SIG-M5 treated with dmso at 0.1 percent for 504 hours (cell line): ENCODE measurements at regions not wholly inside any gene's neighbourhood (a gene's known extent, or its start where the extent isn't known, plus 50 kb on each side); places are given as distances from the start of the nearest gene placed in this dataset.
A peak's percentile ranks its signal among the peaks of the same experiment; 100 is the strongest.
"Not testable (repeated sequence)": the region's sequence is repeated elsewhere in the genome, so short reads cannot be mapped to it uniquely, and the experiment has no call there.

Experiments used
- DNase-seq: peaks from one replicate; lab custom pipeline; 2025; ENCODE audit not compliant: unreplicated experiment; lab: John Stamatoyannopoulos, UW

DNA sequence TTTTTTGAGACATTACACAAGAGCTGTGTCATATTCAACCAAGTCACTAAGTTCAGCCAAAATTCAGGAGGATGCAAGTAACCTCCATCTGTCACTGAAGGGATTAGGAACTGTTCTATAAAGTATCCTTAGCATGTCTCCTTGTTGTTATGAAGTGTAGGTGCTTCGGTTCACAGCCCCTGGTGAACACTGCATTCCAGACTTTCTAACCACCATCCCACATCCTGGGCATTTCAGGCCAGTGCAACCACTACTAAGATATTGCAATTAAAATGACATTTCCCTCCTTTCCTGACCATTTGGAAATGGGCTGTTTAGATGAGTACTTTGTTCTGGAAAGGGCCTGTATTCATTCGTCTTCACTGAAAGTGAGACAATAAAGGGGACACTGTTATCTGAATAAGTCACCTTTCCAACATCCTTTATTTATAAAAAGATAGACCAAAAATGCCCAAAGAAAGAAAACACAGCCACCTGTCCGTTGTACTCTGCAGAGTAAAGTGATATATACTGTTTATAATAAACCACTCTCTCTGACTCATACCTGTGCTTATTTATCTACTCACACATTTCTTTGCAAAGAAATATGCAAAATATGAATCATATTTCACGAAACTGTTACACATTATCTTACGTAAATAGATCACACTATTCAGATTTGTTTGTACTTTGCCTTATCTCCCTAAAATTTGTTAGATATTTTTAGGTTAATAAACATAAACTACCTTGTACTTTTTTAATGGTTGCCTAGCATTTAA is 861.9 kb downstream of the CDH18 start:
- no peak for DNase-seq

DNA sequence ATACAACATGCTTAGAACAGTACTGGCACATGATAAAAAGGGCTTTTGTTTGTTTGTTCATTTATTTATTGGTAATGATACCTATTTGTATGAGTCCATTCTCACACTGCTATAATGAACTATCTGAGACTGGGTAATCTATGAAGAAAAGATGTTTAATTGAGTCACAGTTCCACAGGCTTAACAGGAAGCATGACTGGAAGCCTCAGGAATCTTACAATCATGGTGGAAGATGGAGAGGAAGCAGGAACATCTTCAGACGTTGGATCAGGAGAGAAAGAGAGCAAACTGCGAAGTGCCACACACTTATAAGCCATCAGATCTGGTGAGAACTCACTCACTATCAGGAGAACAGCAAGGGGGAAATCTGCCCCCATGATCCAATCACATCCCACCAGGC is 847.7 kb downstream of the CDH18 start:
- no peak for DNase-seq

DNA sequence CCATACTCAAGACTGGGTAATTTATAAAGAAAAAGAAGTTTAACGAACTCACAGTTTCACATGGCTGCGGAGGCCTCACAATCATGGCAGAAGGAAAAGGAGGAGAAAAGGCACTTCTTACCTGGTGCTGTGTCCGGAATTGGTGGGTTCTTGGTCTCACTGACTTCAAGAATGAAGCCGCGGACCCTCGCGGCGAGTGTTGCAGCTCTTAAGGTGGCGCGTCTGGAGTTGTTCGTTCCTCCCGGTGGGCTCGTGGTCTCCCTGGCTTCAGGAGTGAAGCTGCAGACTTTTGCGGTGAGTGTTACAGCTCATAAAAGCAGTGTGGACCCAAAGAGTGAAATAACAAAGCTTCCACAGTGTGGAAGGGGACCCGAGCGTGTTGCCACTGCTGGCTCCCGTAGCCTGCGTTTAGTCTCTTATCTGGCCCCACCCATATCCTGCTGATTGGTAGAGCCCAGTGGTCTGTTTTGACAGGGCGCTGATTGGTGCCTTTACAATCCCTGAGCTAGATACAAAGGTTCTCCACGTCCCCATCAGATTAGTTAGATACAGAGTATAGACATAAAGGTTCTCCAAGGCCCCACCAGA is 846.0 kb downstream of the CDH18 start:
- not testable (repeated sequence) for DNase-seq

DNA sequence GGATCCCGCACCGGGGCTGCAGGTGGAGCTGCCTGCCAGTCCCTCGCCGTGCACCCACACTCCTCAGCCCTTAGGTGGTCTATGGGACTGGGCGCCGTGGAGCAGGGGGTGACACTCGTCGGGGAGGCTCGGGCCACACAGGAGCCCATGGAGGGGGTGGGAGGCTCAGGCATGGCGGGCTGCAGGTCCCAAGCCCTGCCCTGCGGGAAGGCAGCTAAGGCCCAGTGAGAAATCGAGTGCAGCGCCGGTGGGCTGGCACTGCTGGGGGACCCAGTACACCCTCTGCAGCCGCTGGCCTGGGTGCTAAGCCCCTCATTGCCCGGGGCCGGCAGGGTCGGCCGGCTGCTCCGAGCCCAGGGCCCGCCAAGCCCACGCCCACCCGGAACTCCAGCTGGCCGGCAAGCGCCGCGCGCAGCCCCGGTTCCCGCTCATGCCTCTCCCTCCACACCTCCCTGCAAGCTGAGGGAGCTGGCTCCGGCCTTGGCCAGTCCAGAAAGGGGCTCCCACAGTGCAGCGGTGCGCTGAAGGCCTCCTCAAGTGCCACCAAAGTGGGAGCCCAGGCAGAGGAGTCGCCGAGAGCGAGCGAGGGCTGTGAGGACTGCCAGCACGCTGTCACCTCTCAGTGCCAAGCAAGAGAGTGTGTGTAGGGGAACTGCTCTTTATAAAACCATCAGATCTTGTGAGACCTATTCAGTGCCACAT is 845.1 kb downstream of the CDH18 start:
- not testable (repeated sequence) for DNase-seq

DNA sequence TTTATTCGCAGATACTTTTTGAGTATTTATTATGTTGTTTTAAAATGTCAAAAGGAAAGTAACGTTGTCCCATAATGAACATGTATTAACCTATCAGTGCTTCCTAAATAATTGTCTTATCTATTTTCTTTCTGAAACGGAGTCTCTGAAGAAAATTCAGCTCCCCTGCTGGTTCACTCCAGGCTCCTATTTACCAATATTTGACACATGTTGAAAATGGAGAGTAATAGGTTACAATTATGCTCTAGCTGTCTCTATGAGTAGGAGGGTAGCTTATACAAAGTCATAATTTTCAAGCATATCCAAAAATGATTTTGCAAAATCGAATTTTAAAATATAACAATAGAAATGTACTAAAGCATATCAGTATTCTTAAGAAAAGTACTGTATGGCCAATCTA is 844.1 kb downstream of the CDH18 start:
- DNase-seq: no peak

DNA sequence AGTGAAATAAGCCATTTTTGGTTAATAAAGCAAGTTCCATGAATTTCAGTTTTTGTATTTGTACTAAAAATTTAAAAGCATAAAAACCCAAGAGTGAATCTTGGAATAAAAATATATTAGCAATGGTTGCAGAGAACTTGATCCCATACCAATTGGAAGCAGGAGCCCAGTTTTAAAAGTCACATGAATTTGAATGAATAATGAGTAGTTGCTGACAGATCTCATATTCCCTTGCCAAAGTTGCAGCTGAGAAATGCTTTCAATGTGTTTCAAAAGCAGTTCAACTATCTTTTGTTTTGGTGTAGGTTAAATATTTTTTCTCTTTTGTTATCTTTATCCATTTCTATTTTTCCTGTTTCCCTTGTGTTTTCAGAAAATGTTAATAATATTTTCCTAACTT is 818.6 kb downstream of the CDH18 start:
- DNase-seq: no peak

DNA sequence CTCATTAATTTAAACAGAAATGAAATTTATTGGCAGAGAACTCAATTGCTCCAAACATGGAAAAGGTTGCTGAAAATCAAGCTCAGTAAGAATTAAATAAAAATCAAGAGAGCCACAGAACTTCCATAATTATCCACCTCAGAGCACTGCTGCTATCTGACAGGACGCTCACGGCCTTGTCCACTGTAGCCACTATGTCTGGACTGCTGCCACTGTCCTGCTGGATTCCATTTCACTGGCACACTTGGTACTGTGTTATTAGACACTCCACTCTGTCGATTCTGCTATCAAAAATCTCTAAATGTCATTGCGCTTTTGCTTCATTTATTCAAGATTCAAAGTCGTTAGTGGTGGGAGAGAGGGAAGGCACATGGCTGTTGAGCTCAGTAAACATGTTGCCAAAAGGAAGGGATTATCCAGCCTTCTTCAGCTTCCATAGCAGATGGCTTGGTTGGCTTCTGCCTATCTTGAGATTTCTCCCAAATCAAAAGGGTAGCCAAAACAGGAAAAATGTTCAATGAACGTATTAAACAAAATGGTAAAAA is 815.0 kb downstream of the CDH18 start:
- no peak for DNase-seq

DNA sequence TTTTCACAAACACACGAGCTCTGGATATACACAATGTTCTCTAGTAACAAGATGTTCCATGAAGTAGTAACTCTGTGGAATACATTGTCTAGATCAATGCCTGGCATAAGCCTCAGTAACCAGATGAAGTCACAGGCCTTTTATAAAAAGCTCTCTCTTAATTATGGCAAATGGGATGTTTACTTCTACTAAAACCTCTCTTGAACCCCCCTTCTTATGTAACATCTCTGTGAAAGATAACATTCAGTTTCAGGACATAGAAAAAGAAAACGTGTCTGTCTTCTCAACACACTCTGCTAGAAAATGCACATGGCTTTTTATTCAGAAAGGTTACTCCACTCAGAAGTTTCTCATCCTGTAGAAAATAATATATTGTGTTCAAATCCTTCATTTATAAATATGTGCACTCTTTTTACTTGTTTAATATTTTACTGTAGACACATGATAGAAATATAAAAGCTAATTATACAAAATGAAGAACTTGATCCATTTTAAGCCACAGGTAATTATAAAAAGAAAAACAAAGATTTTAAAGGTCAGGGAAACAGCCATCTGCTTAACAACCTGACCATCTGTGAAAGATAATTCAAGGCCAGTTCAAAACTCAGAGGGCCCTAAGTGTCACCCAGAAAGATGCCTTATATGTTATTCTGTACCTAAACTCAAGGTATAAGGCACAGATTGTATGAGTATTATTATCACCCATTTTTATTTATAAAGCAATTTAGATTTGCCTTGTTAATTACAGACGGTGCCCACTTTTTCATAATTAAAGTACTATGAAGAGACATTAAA is 812.0 kb downstream of the CDH18 start:
- DNase-seq: no peak

DNA sequence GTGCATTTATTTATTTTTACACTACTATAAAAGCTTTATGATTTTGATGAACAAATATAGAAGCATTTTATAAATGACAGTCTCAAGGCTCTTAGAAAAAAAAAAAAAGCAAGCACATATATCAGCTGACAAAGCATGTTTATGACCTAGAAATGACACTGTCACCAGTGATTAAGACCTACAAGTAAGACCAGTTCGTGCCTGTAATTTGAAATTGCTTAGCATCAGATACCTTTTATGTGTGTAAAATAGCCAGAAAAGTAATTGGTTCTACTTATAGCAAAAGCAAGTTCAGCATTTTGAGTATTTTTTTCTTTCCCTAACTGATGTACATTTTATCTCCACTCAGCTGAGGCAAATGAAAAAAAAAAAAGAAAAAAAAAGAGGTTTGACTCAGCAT is 808.4 kb downstream of the CDH18 start:
- DNase-seq: no peak

DNA sequence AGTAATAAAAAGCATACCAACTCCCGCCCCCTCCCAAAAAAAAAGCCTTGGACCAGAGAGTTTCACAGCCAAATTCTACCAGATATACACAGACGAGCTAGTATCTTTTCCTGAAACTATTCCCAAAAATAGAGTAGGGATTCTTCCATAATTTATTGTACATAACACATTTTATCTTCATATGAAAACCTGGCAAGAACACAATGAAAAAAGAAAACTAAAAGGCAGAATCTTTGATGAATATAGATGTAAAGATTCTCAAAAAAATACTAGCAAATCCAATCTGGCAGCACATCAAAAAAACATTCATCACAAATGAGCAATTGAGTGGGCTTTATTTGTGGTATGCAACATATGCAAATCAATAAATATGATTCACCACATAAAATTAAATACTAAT is 798.8 kb downstream of the CDH18 start:
- DNase-seq: no peak

DNA sequence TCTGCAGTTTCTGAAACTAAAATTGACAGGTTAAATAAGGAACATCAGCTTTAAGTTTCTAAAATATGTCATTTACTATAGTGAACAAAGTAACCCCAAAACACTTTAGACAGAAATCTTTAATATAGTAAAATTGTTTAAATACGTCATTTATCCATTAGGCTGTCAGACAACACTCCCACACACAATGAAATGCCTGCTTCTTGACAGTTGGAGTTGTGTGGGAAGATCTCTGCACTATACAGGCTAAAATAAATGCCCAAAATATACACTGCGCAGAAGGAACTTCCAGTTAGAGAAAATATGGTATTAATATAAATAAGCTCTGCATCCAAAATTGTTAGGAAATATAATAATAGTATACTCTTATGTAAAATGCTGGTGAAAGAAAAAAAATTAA is 794.4 kb downstream of the CDH18 start:
- DNase-seq: no peak

DNA sequence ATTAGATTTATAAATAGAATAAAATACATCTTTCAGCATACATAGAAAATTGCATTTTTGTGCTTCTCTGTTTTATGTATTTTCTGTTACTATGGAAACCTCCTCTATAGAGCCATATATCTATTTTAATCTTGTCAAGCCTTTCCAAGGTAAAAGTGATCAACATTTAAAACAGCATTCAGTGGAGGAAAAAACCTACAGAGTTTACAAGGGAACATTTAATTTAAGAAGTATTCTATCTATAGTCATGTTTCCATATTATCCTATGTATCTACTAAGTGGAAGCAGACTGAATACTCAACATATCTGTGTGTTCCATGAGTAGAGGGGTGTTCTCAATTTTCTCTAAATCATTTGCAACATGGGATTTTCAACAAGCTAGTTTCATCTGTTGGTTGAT is 791.4 kb downstream of the CDH18 start:
- no peak for DNase-seq

DNA sequence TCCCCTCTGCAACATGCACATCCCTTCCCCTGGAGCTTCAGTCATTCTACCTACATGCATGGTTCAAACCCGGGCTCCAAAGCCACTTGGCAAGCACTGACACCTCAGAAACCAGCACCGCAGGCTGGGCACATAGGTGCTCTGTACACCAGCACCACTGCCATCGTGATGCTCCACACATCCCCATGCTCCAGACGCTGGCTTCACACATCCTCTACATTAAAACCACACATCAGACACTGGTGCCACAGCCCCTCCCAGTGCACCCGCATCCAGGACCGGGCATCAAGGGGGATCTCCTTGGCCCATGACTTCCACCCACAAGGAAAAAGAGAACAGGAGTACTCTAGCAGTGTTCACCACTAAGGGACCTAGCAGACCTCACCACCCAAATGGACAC is 787.7 kb downstream of the CDH18 start:
- DNase-seq: no peak

DNA sequence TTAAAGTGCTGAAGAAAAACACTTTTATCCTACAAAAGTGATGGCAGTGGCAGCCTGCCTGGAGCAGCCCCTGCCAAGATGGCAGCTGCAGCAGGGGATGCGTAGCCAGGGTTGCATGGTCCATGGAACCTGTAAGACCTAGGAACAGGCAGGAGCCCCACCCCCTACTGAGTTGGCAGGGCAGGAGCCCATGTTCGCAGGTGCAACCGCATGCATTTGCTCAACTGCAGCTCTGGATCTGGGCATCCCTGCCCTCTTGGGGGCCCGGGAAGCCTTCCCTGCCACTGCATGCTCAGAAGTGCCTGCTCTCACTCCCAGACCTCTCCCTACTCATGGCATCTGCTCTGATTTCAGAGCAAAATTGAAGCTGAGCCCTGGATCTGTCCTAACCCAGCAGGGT is 779.6 kb downstream of the CDH18 start:
- DNase-seq: no peak

DNA sequence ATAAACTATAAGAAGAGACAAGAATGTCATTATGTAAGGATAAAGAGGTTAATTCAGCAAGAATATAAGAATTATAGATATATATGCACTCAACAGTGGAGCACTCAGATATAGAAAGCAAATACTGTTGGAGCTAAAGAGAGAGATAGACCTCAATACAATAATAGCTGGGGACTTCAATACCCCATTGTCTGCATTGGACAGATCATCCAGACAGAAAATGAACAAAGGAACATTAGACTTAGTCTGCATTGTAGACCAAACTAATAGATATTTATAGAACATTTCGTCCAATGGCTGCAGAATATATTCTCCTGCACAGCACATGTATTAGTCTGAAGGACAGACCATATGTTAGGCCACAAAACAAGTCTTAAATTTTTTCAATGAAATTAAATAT is 777.1 kb downstream of the CDH18 start:
- DNase-seq: no peak

DNA sequence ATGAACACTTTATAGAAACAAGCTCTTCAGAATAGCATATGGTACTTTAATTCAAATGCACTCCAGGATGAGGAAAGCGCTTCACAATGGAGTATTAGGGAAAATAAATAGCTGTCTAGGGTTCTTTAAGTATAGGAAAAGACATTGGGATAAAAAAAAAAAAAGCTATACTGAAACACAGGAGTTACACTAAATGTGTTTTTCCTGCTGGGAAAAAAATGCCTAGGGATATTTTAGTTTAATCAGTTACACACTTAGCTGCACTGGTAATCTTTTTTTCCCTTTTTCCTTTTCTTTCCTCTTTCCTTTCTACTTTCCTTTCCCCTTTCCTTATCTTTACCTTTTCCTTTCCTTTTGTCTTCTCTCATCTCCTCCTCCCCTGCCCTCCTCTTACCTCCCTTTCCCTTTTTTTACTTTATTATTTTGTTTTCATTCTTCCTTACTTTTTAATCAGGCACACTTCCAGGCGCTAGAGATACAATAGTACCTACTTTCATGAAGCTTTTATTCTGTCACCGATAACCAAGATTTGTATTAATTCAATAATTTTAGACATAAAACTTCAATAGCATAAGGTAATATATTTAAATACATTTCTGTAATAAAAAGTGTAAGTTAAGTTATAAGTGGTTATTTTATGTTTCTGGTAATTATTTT is 758.7 kb downstream of the CDH18 start:
- no peak for DNase-seq

DNA sequence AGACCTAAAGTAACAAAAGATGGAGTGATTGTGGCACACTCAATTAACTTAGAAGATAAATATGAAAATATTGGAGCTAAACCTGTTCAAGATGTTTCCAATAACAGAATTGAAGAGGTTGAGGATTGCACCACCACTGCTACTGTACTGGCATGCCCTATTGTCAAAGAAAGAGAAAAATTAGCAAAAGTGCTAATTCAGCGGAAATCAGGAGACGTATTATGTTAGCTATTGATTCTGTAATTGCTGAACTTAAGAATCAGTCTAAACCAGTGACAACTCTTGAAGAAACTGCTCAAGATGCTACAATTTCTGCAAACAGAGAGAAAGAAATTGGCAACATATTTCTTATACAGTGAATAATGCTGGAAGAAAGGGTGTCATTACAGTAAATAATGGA is 754.4 kb downstream of the CDH18 start:
- DNase-seq: no peak

DNA sequence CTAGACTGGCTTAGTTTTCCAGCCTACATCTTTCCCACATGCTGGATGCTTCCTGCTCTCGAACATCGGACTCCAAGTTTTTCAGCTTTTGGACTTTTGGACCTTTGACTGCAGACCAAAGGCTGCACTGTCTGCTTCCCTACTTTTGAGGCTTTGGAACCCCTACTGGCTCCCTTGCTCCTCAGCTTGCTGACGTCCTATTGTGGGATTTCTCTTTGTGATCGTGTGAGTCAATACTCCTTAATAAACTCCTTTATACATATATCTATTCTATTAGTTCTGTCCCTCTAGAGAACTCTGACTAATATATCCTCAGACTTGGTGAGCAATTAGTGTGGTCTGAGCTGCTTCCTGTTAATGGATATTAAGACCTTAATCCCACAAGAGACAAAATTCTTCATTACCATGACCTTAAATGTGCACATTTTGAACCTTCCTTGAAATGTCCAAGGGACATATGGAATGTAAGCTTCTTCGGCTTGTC is 752.9 kb downstream of the CDH18 start:
- DNase-seq: no peak

DNA sequence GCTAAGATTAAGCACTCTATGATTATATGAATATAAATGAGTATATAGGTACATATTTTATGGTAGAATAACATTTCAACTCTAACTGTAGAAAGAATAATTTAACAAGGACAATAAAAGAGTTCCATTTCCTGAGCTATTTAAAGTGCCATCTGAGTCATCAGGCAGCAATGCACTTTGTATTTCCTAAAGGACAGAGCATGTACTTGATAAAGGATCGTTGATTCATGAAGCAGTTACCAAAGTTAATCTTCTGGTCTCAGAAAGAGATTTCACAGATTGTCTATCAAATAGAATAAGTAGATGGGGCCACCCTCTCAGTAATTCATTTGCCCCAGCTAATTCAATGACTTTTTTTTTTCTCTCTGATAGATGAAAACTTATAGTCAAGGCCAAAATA is 747.8 kb downstream of the CDH18 start:
- peak; percentile 4 for DNase-seq

DNA sequence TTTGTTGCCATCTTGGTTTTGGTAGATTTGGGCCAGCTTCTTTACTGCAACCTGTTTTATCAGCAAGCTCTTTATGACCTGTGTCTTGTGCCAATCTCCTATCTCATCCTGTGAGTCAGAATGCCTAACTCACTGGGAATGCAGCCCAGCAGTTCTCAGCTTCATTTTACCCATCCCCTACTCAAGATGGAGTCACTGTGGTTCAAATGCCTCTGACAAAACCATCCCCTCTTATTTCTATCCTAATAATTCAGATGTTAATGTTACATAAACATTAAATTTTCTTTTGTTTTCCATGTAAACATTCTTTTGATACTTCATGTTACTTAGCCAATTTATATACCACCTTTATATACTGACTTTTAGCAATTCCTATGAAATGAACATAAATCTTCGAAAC is 746.3 kb downstream of the CDH18 start:
- DNase-seq: no peak

DNA sequence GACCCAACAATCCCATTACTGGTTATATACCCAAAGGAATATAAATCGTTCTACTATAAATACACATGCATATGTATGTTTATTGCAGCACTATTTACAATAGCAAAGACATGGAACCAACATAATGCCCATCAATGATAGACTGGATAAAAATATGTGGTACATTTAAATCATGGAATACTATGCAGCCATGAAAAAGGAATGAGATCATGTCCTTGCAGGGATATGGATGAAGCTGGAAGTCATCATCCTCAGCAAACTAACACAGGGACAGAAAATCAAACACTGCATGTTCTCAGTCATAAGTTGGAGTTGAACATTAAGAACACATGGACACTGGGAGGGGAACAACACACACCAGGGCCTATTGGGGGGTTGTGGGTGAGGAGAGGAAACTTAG is 741.8 kb downstream of the CDH18 start:
- DNase-seq: not testable (repeated sequence)
